ENCODE measurements at regions not wholly inside any gene's neighbourhood (a gene's known extent, or its start where the extent isn't known, plus 50 kb on each side); places are given as distances from the start of the nearest gene placed in this dataset.

DNA sequence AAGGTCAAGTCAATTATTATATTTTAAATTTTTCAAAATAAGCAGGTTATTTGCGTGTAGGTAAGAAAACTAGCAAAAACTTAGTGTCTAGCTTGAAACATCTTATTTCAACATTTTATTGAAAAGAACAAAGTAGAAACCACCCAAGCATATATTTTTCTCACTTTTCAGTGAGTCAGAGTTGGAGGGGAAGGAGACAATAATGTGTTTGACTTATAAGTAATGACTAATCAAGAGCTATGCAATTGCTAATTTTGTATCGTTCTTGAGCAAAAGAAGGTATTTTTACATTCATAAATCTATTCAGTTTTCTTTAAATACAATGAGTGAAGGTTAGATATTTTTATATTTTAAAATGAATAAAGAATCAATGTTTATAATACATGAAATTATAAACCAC, 54.4 kb upstream of the P2RY1 start:
- Histone ChIP-seq H3K27ac (replicated peaks) (no peak overlapping the region), H3K27me3 (ENCODE audit: insufficient read depth, poor library complexity, severe bottlenecking) (peaks cover 2% of the 10 kb centered on the region), H3K4me3 (replicated peaks; ENCODE audit: insufficient read depth, low read length) (no peak overlapping the region)
- TF ChIP-seq, protein P1, sequence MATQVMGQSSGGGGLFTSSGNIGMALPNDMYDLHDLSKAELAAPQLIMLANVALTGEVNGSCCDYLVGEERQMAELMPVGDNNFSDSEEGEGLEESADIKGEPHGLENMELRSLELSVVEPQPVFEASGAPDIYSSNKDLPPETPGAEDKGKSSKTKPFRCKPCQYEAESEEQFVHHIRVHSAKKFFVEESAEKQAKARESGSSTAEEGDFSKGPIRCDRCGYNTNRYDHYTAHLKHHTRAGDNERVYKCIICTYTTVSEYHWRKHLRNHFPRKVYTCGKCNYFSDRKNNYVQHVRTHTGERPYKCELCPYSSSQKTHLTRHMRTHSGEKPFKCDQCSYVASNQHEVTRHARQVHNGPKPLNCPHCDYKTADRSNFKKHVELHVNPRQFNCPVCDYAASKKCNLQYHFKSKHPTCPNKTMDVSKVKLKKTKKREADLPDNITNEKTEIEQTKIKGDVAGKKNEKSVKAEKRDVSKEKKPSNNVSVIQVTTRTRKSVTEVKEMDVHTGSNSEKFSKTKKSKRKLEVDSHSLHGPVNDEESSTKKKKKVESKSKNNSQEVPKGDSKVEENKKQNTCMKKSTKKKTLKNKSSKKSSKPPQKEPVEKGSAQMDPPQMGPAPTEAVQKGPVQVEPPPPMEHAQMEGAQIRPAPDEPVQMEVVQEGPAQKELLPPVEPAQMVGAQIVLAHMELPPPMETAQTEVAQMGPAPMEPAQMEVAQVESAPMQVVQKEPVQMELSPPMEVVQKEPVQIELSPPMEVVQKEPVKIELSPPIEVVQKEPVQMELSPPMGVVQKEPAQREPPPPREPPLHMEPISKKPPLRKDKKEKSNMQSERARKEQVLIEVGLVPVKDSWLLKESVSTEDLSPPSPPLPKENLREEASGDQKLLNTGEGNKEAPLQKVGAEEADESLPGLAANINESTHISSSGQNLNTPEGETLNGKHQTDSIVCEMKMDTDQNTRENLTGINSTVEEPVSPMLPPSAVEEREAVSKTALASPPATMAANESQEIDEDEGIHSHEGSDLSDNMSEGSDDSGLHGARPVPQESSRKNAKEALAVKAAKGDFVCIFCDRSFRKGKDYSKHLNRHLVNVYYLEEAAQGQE (IDR thresholded peaks at IDR 0.05; ENCODE audit: insufficient replicate concordance, low read depth): no peak
- TF ChIP-seq, protein P2, sequence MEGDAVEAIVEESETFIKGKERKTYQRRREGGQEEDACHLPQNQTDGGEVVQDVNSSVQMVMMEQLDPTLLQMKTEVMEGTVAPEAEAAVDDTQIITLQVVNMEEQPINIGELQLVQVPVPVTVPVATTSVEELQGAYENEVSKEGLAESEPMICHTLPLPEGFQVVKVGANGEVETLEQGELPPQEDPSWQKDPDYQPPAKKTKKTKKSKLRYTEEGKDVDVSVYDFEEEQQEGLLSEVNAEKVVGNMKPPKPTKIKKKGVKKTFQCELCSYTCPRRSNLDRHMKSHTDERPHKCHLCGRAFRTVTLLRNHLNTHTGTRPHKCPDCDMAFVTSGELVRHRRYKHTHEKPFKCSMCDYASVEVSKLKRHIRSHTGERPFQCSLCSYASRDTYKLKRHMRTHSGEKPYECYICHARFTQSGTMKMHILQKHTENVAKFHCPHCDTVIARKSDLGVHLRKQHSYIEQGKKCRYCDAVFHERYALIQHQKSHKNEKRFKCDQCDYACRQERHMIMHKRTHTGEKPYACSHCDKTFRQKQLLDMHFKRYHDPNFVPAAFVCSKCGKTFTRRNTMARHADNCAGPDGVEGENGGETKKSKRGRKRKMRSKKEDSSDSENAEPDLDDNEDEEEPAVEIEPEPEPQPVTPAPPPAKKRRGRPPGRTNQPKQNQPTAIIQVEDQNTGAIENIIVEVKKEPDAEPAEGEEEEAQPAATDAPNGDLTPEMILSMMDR (IDR thresholded peaks at IDR 0.05; ENCODE audit: insufficient read depth, low read length): no peak
- no peak for TF ChIP-seq GABPA (IDR thresholded peaks at IDR 0.05; ENCODE audit: low read depth)
- DNase-seq (ENCODE audit: low read depth in 1 of 2, low spot score in 1 of 2): no peak

DNA sequence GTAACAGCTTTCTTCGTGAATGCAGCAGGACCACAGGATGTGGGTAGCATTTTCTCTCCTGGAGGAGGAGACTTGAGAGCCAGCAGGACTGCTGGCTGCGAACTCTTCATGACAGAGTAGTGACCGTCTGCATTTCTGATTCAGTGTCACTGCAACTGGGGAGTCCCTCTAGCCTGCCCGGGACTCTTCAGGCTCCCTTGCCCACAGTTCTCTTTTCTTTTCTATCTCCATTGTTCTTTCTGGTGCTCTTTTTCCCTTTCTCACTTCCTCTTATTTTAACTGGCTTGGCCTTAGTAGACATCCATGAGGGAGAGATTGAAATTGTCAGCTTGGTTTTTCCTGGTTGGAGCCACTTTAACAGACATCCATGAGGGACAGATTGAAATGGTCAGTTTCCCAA, 49.9 kb upstream of the P2RY1 start:
- DNase-seq (ENCODE audit: low read depth in 1 of 2, low spot score in 1 of 2): no peak
- TF ChIP-seq, protein P1 (IDR thresholded peaks at IDR 0.05; ENCODE audit: insufficient replicate concordance, low read depth): no peak
- TF ChIP-seq GABPA (IDR thresholded peaks at IDR 0.05; ENCODE audit: low read depth) (no peak), POLR2AphosphoS5 (IDR thresholded peaks at IDR 0.05; ENCODE audit: low read depth) (no peak), SPI1 (IDR thresholded peaks at IDR 0.05; ENCODE audit: borderline replicate concordance, low read depth) (peak; percentile 30; the same call in 1 of the 2 replicates)
- TF ChIP-seq, protein P2 (IDR thresholded peaks at IDR 0.05; ENCODE audit: insufficient read depth, low read length): no peak
- Histone ChIP-seq H3K4me3 (replicated peaks; ENCODE audit: insufficient read depth, low read length) (no peak overlapping the region), H3K27ac (replicated peaks) (no peak overlapping the region), H3K27me3 (ENCODE audit: insufficient read depth, poor library complexity, severe bottlenecking) (no peaks in the 10 kb centered on the region)
